ENCODE measurements at regions not wholly inside any gene's neighbourhood (a gene's known extent, or its start where the extent isn't known, plus 50 kb on each side); places are given as distances from the start of the nearest gene placed in this dataset.
"Not testable (repeated sequence)": the region's sequence is repeated elsewhere in the genome, so short reads cannot be mapped to it uniquely, and the experiment has no call there.

DNA sequence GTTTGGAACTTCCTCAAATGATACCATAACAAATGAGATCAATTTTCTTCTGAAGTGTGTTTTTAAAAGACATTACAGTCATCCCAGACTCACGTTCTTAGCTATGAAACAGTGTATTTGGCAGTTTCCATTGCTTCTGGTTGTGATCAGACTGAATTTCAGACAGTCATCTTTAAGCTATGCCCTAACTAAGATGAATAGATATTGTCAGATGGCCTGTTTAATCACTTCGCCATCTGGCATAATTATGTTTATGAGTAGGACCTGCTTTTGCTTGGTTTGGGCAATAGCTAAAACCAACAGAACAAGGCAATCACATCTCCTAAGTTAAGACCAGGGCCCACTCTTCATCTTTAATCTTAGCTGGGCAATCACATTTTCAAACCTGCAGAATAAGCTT, 313.1 kb downstream of the SV2B start:
- Mint-ChIP-seq H3K4me3 (no peak overlapping the region), H3K9me3 (peaks cover 8% of the 10 kb centered on the region), H3K27me3 (ENCODE audit: low read depth) (no peaks in the 10 kb centered on the region), H3K36me3 (ENCODE audit: low read depth) (no peaks in the 10 kb centered on the region), H3K27ac (ENCODE audit: unreplicated experiment) (no peak overlapping the region), H3K4me1 (no peaks in the 10 kb centered on the region)
- no peak for DNase-seq (ENCODE audit: low read depth, low spot score)
- no peak for TF ChIP-seq CTCF (conservative IDR thresholded peaks at IDR 0.05)

GRCh38 chr15:91414124-91414523, 314.1 kb downstream of the SV2B start:
- Mint-ChIP-seq H3K9me3 (peaks cover 8% of the 10 kb centered on the region), H3K36me3 (ENCODE audit: low read depth) (no peaks in the 10 kb centered on the region), H3K4me3 (no peak overlapping the region), H3K4me1 (no peaks in the 10 kb centered on the region), H3K27ac (ENCODE audit: unreplicated experiment) (no peak overlapping the region), H3K27me3 (ENCODE audit: low read depth) (no peaks in the 10 kb centered on the region)
- no peak for TF ChIP-seq CTCF (conservative IDR thresholded peaks at IDR 0.05)
- no peak for DNase-seq (ENCODE audit: low read depth, low spot score)

- not testable (repeated sequence) for H3K36me3 Mint-ChIP-seq (ENCODE audit: low read depth); H3K9me3 Mint-ChIP-seq; H3K27me3 Mint-ChIP-seq (ENCODE audit: low read depth); DNase-seq (ENCODE audit: low read depth, low spot score); H3K27ac Mint-ChIP-seq (ENCODE audit: unreplicated experiment); H3K4me3 Mint-ChIP-seq; H3K4me1 Mint-ChIP-seq
Observed at GRCh38 chr15:91415258-91415657, 315.2 kb downstream of the SV2B start.

DNA sequence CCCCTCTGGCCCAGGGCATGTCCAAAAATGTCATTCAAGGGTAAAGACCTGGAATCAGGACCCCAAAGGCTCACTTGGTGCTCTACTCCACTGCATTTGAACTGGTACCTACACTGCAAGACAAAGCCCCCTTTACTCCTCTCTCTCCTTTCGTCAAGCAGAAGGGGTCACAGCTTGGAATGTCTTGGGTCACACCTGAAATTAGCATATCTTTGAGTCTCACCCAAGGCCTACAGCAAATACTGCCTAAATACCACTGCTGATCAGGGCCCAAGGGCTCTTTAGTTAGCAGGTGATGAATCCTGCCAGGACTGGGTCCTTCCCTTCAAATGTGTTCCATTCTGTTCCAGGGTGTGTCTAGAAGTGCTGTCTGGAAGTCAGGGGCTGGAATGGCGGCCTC, 320.6 kb downstream of the SV2B start:
- peaks cover 6% of the 10 kb centered on the region for H3K9me3 Mint-ChIP-seq
- TF ChIP-seq CTCF (conservative IDR thresholded peaks at IDR 0.05), result no peak
- no peaks in the 10 kb centered on the region for H3K36me3 Mint-ChIP-seq (ENCODE audit: low read depth)
- no peak overlapping the region for H3K27ac Mint-ChIP-seq (ENCODE audit: unreplicated experiment)
- peaks cover 3% of the 10 kb centered on the region for H3K4me1 Mint-ChIP-seq
- H3K27me3 Mint-ChIP-seq (ENCODE audit: low read depth), result peaks cover 2% of the 10 kb centered on the region
- no peak overlapping the region for H3K4me3 Mint-ChIP-seq
- no peak for DNase-seq (ENCODE audit: low read depth, low spot score)

GRCh38 chr15:91422797-91423196, 322.7 kb downstream of the SV2B start:
- no peak for DNase-seq (ENCODE audit: low read depth, low spot score)
- Mint-ChIP-seq H3K4me3 (no peak overlapping the region), H3K9me3 (peaks cover 2% of the 10 kb centered on the region), H3K27me3 (ENCODE audit: low read depth) (peaks cover 2% of the 10 kb centered on the region), H3K27ac (ENCODE audit: unreplicated experiment) (no peak overlapping the region), H3K4me1 (peaks cover 3% of the 10 kb centered on the region), H3K36me3 (ENCODE audit: low read depth) (no peaks in the 10 kb centered on the region)
- no peak for TF ChIP-seq CTCF (conservative IDR thresholded peaks at IDR 0.05)

- peaks cover 2% of the 10 kb centered on the region for H3K27me3 Mint-ChIP-seq (ENCODE audit: low read depth)
- H3K36me3 Mint-ChIP-seq (ENCODE audit: low read depth), result no peaks in the 10 kb centered on the region
- no peak overlapping the region for H3K4me3 Mint-ChIP-seq
- DNase-seq (ENCODE audit: low read depth, low spot score), result no peak
- H3K4me1 Mint-ChIP-seq, result peaks cover 3% of the 10 kb centered on the region
- peaks cover 2% of the 10 kb centered on the region for H3K9me3 Mint-ChIP-seq
- no peak for TF ChIP-seq CTCF (conservative IDR thresholded peaks at IDR 0.05)
- H3K27ac Mint-ChIP-seq (ENCODE audit: unreplicated experiment), result no peak overlapping the region
Observed at GRCh38 chr15:91424001-91424400, 323.9 kb downstream of the SV2B start.

Data from neural crest cell (in vitro differentiated cells).